ENCODE measurements at regions not wholly inside any gene's neighbourhood (a gene's known extent, or its start where the extent isn't known, plus 50 kb on each side); places are given as distances from the start of the nearest gene placed in this dataset.

DNA sequence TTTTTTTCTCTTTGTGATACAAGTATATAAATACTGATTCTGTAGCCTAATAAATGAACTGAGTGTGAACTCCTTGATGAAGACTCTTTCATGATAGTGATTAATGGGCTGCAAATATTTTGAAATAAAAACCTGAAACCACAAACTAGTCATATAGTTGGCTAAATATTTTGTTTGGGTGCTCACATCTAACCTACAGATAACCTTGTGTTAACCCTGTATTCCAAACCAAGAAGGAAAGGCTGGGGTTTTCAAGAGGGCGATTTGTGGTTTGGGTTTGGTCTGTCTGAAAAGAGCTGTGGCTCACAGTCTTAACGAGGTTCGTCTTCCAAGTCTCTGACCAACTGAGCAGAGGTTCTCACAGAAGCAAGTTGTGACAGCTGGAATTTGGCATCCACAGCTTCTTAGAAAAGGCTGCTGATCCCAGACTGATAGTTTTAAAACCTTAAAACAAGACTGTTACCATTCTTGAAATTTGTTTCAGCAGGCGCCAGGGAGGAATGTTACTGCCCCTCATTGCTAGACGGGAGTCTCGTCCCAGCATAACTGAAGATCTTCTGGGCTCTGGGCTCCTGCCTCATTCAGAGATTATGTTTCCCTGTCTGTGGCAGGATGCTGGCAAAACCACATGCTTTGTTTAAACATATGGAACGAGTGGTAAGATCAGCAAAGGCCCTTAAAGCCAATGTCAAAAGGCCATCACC lies 736.4 kb upstream of the MARCKS start:
- DNase-seq, result no peak

GRCh38 chr6:113121571-113121970 lies 735.6 kb upstream of the MARCKS start:
- no peak for DNase-seq

GRCh38 chr6:113122060-113122459 lies 735.1 kb upstream of the MARCKS start:
- DNase-seq, result no peak

- no peak for DNase-seq
Measured at GRCh38 chr6:113125626-113126025, 731.5 kb upstream of the MARCKS start.

DNA sequence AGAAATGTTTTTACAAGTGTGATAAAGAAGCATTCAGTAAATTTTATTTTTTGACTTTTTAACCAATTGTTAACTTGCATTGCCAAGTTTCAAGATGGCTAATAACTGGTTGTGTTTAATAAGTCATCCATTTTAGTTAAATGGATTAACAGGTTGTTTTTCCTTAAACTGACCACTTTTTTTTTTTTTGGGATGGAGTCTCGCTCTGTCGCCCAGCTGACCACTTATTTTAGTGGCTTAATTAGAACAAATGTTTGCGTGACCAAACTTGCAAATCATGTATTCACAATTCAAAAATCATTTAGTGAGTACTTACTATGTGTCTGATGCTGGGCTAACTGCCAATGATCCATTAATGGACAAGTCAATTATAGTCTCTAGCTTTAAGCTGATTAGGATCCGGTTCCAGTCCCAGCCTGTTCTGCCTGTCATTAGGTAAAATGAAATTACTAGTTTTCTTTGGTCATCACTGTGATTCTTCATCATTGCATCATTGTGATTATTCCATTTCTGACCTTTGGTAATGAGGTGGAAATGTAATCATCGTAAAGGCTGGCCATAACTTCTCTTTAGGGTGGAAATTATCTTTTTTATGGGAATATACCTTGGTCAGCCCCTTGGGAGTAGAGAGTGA lies 729.2 kb upstream of the MARCKS start:
- no peak for DNase-seq

DNA sequence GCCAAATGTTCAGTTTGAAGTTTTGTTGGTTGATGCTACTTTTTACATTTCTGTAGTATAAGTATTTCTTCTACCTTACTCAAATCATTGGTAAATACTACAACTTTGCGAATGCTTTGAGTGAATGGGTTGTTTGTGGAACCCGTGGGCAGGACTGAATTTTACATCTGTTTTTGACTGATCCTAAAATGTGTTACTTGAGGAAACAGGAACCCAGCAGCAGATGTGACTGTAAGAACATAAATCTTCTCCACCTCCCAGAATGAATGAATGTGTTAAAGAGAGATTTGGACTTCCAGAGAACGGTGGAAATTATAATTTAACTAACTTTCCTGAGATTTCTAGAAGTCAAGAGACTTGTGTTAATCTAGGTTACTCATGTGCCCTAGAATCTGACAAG lies 728.5 kb upstream of the MARCKS start:
- DNase-seq, result no peak

GRCh38 chr6:113129991-113130390 lies 727.2 kb upstream of the MARCKS start:
- DNase-seq, result no peak

DNA sequence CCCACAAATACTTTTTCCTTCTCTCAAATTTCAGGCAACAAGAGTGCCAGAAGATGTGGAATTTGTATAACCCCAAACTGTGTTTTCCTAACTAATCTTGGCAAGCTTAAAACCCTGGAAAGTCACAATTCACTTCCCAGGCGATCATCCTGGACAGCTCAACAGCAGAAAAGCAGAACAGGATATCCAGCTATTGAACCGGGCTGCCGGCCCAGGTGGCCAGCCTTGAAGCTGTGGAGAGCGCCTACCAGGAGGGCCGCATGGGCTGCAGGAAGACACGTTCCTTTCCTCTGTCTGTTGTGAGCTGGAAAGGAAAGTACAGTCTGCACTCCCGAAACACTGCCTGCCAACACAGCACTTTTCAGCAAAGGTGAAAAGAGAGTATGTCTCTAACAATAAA lies 719.7 kb upstream of the MARCKS start:
- DNase-seq, result no peak

- no peak for DNase-seq
Measured at GRCh38 chr6:113140721-113141120, 716.4 kb upstream of the MARCKS start.

- no peak for DNase-seq
Measured at GRCh38 chr6:113141901-113142300, 715.2 kb upstream of the MARCKS start.

DNA sequence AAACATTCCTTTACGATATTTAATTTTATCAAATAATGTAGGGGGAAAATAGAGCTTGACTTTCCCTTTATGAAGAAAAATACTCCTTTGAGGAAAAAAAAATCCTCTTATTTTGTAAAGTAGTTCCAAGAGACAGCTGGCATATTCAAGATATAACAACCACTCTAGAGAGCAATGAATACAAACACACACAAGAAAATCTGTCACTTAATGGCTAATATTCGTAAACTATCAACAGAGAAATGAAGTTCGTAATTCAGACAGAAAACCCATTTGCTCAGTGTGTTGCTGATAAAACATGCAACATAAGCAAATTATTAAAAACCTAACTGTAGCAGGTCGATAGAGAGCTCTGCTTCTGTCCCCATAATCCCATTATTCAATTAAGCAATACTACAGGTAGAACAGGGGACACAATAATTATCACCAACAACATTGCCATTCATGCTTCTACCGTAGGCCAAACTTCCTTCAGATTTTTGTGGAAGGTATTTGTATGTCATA lies 714.4 kb upstream of the MARCKS start:
- DNase-seq, result no peak

DNA sequence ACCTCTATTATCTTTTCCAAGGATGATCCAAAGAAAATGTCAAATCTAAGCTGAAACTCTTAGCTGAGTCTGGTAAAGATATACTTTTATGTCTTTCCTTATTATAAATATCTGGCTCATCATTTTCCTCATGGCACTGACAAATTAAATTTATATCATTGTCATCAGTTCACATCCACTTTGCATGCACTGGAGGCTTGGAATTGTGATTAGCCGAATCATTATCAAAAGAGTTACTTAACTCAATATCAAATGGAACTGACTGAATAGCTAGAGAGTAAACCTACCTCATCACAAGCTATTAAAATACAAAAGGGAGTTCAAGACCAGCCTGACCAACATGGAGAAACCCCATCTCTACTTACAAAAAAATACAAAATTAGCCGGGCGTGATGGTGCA lies 713.9 kb upstream of the MARCKS start:
- DNase-seq, result no peak

DNA sequence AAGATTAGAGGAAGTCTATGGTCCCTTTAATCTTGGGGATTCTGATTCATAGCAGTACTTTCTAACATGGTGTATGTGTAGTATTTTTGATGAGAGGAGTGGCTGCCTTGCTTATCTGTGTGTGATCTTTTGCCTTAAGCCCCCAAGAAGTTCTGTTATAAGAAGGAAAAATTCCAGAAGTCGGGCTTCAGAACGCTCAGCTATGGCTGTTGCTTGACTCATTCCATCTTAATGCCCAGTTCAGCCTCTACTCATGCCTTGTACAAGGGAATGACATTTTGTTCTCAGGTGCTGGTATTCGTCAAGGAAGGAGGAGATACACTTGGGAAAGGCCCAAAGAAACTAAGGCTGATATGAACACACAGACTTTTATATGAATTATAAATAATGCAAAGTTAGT lies 713.0 kb upstream of the MARCKS start:
- no peak for DNase-seq

DNA sequence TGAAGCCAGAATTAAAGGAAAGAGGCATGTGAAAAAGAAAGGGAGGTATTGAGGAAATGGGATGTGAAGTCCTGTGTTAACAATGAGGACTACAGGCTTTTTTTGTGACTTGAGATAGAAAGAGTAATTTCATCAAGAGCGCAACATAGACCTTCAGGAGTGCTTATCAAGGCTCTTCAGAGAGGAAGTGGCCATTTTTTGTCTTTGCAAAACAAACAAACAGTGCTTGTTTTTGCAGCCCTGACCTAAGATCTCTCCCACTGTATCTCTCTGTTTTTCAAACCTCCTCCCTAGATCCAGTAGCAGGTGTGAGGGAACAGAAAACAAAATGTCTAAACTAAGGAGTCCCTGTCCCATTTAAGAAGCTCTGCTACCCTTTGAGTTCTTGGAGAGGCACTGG lies 710.3 kb upstream of the MARCKS start:
- DNase-seq, result no peak

GRCh38 chr6:113147544-113147943 lies 709.6 kb upstream of the MARCKS start:
- no peak for DNase-seq

- no peak for DNase-seq
Measured at GRCh38 chr6:113148566-113148965, 708.6 kb upstream of the MARCKS start.

DNA sequence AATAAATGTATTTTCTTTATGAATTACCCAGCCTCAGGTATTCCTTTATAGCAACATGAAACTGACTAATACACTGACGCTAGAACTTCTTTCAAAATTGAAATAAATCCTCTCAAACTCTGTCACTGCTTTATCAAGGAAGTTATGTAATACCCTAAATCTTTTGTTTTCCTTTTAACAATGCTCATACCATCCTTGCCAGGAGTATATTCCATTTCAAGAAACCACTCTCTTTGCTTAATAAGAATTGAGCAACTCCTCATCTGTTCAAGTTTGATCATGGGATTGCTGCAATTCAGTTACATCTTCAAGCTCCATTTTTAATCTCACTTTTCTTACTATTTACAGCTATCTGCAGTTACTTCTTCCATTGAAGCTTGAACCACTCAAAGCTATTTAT lies 707.6 kb upstream of the MARCKS start:
- no peak for DNase-seq

GRCh38 chr6:113160306-113161017 lies 696.7 kb upstream of the MARCKS start:
- DNase-seq, result no peak

DNA sequence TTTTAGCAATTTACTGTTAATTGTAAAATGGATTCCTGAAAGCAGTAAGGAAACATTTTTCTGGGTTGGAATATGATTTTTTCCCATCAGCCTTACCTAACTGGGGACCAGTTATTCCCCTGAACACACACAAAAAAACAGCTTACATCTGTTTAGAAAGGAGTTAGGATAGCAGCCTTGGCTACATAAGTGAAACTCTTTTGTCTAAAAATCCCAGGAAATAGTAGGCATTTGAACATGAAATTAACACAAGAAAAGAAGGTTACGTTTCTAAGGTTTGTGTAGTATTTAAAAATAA lies 696.2 kb upstream of the MARCKS start:
- no peak for DNase-seq

- DNase-seq, result no peak
Measured at GRCh38 chr6:113162739-113163138, 694.4 kb upstream of the MARCKS start.

GRCh38 chr6:113168057-113168456 lies 689.1 kb upstream of the MARCKS start:
- no peak for DNase-seq

- DNase-seq, result no peak
Measured at GRCh38 chr6:113169484-113169883, 687.7 kb upstream of the MARCKS start.

DNA sequence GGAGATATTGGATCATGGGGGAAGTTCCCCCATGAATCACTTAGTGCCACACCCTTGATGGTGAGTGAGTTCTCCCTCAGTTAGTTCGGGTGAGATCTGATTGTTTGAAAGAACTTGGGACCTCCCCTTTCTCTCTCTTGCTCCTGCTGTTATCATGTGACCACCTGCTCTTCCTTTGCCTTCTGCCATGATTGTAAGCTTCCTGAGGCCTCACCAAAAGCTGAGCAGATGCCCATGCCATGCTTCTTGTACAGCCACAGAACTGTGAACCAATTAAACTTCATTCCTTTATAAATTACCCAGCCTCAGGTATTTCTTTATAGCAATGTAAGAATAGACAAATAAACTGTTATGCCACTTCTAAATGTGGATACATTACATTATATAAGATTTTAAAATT lies 686.7 kb upstream of the MARCKS start:
- DNase-seq, result no peak

DNA sequence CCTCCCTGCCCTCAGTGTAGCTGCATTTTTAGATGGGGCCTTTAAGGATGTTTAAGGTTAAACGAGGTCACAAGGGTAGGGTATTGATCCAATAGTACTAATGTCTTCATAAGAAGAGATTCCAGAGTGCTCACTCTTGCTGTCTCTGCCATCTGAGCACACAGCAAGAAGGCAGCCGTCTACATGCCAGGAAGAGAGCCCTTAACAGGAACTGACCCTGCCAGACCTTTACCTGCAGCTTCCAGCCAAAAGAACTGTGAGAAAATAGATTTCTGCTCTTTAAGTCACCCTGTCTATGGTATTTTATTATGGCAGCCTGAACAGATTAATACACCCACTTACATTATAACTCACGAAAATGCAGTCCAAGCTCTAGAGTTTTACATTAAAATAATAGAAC lies 685.3 kb upstream of the MARCKS start:
- no peak for DNase-seq
